GM18517 (cell line): ENCODE measurements at regions not wholly inside any gene's neighbourhood (a gene's known extent, or its start where the extent isn't known, plus 50 kb on each side); places are given as distances from the start of the nearest gene placed in this dataset.

Experiments
- ATAC-seq: cut with Tn5 transposase; IDR thresholded peaks from one replicate; pipeline ENCODE4 v1.9.1; 2021; ENCODE audit warnings: mild to moderate bottlenecking, moderate library complexity; ENCODE audit not compliant: unreplicated experiment

DNA sequence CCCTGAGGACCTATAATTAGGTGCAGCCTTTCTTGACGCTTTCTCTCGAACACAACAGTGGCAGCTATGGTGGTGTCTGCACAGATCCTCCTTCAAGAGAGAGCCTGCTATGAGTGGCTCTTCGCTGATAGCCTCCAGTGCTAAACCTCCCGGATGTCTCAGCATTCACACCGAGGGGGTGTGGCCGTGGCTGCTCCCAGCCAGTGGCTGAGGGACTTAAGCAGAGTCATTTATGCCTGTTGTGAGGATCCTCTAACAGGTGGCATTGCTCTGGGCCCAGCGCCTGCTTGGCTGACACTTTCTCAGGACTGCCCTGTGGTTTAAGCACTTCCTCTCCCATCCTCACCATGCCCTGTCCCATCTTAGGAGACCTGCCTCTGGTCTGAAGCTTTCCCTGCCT is 592.0 kb upstream of the LRRTM1 start:
- ATAC-seq, result no peak

DNA sequence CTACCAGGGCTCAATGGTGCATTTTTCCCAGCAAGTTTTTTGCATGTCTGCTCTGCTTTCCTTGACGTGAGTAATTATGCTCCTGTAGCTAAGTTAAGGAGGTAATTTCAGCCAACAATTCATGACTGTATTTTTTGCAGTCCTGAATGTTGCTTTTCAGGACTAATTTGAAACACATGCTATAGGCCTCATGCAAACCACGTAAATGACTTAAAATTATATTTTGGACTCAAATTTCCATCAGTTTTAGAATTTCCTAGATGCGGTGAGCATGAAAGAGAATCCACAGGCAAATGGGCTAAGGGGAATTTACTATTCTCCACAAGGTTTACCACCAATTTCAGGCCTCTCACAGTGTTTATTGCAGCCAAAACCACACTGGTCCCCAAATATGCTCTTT is 589.9 kb upstream of the LRRTM1 start:
- ATAC-seq, result no peak

DNA sequence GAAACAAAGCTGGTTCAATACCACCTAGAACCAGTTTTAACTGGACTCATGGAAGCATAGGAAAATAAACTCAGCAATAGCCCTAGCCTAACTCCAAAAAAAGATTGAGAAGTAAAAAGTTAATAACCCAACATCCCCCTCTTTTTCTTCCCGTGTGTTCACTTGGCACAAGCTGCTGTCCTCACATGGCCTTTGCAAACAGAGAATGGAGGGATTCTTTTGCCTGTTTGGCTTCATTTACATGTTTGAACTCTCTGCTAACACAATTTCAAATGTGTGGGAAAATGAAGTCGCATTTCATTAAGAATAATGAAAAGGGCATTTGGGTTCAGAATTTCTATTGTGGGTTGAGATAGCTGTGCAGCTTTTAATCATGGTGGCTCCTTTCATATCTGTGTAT is 589.2 kb upstream of the LRRTM1 start:
- no peak for ATAC-seq

GRCh38 chr2:80889009-80889408 is 584.5 kb upstream of the LRRTM1 start:
- no peak for ATAC-seq

DNA sequence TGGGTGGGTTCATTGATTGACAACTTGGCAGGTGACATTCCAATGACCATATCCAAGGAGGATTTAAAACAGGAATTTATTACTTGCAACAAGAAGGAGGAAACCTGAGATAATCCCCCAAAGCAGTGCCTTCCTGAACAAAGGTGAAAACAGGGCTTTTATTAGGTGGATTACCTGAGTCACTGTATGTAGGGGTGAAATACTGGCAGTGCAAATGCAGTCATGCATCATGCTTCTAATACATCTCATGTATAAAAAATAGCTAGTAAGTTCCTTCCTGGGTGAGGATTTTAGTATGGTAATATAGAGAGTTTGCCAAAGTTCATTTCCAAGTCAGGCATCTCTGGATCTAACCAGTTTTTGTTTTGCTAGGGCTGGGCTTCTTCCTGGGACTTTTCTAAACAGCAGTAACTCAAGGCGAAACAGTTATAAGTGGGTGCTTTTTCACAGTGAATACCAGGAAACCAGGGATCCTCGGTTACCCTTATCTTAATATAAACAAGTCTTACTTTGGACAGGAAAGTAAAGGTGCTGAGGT is 583.4 kb upstream of the LRRTM1 start:
- ATAC-seq, result no peak

GRCh38 chr2:80874374-80874773 is 569.8 kb upstream of the LRRTM1 start:
- ATAC-seq, result no peak

DNA sequence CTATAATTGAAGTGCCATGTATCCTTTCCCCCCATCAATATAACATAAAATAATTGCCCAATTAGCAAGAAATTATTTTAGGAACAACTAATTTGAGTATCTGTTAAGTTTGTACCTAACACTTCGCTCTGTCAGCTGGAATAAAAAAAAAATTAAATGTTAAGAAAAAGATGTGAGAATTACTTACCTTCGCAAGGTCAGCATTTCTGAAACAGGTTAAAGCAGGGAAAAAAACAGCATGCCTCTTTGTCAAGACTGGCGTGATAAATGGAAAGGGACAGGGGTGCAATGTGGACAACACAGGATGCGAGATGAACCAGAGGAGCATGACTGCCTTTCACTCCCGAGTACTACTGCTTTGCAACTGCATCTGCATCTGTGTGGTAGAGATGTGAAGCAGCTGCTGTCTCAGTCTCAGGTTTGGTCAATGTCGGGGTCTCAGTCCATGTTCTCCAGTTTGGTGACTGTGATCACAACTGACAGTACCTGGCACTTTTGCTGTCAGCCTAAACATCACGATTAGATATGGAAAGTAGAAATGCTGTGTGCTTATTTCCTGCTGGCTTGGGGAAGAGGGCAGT is 565.4 kb upstream of the LRRTM1 start:
- no peak for ATAC-seq

GRCh38 chr2:80863147-80863714 is 558.7 kb upstream of the LRRTM1 start:
- no peak for ATAC-seq

GRCh38 chr2:80858965-80859364 is 554.4 kb upstream of the LRRTM1 start:
- ATAC-seq, result no peak

GRCh38 chr2:80856227-80856626 is 551.7 kb upstream of the LRRTM1 start:
- ATAC-seq, result no peak

GRCh38 chr2:80854831-80855230 is 550.3 kb upstream of the LRRTM1 start:
- ATAC-seq, result no peak

GRCh38 chr2:80852808-80853139 is 548.2 kb upstream of the LRRTM1 start:
- no peak for ATAC-seq

- ATAC-seq, result no peak
Measured at GRCh38 chr2:80852079-80852807, 547.7 kb upstream of the LRRTM1 start.

GRCh38 chr2:80830891-80831290 is 526.3 kb upstream of the LRRTM1 start:
- no peak for ATAC-seq

DNA sequence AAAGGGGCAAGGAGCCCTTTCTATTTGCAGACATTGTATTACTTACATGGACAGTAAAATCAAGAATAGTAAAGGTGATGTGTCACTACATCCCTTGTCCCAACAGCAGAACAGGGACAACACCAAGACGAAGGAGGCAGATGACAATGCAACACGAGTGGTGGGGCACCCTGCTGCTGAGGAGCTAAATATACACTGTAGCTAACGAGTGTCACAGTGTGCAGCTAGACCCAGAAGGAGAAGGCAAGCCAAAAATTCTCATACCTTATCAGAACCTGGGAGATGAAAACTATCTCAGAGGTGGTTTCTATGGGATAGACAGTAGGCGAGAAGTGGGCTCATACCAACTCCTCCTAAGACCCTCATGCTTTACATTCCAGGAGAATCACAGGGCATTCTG is 518.4 kb upstream of the LRRTM1 start:
- ATAC-seq, result no peak

DNA sequence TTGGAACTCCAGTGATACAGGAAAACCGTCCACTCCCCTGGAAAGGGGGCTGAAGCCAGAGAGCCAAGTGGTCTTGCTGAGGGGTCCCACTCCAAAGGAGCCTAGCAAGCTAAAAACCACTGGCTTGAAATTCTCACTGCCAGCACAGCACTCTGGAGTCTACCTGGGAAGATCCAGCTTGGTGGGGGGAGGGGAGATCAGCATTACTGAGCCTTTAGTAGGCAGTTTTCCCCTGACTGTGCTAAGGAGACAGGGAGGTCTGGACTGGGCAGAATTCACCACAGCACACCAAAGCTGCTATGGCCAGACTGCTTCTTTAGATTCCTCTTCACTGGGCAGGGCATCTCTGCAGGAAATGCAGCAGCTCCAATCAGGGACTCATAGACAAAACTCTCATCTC is 510.7 kb upstream of the LRRTM1 start:
- no peak for ATAC-seq

GRCh38 chr2:80786584-80786983 is 482.0 kb upstream of the LRRTM1 start:
- ATAC-seq, result no peak

DNA sequence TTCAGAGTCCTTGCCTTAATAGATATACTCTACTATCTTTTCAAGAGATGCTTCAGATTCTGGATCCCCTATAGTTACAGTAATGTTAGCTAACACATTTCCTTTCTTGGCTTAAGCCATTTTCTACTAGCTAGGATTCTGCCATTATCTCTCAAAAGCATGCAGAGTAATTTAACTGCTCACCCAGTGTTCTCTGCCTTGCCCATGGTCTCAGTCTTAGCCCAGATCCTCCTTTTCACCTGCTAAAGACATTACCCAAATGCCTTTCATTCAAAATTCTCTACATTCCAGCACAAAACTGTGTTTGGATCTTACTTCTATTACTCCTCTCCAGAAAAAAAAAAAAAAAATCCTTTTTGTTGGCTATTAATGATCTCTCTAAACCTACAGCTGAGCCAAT is 474.2 kb upstream of the LRRTM1 start:
- no peak for ATAC-seq

- ATAC-seq, result no peak
Measured at GRCh38 chr2:80748592-80748991, 444.0 kb upstream of the LRRTM1 start.

DNA sequence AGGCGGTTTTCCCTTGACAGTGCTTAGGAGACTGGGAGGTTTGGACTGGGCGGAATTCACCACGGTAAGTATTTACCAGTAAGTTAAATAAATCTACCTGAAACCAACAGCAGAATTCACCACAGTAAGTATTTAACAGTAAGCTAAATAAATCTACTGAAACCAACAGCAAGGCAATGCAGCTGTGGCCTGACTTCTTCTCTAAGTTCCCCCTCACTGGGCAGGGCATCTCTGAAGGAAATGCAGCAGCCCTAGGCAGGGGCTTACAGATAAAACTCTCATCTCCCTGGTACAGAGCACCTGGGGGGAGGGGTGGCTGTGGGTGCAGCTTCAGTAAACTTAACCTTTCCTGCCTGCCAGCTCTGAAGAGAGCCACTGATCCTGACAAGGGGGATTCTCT is 432.5 kb upstream of the LRRTM1 start:
- no peak for ATAC-seq

DNA sequence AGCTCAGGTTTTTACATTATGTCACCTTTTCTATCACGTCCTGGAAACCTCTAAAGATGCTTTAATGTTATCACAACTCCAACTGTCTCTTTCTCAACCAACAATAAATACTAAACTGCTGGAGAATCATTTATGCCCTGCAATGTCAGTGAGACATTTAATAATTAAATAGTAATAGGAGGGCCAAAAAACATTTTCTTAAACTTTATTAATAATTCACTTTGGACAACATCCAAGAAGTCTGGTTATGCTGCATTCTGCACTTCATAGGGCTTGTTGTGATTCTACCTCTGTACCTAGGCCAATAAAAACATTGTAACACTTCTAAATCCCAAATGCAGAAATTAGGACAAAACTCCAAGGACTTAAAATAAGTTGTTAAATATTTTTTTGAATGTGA is 420.4 kb upstream of the LRRTM1 start:
- no peak for ATAC-seq

GRCh38 chr2:80722803-80723202 is 418.3 kb upstream of the LRRTM1 start:
- no peak for ATAC-seq
